Natural killer cell (primary cell): ENCODE measurements at regions not wholly inside any gene's neighbourhood (a gene's known extent, or its start where the extent isn't known, plus 50 kb on each side); places are given as distances from the start of the nearest gene placed in this dataset.

Experiments used
- ATAC-seq, 3 donors: fragments of 150-1000 bp in 2 of 3; fragments of 200-7000 bp in 1 of 3; cut with Tn5 transposase; 1 replicate in 1 of 3; 2 replicates in 2 of 3; pipeline ENCODE4 v1.10.0; 2021; ENCODE audit warnings: mild to moderate bottlenecking in 2 of 3, moderate library complexity in 2 of 3
- DNase-seq, 2 donors: peaks; one replicate each; pipeline versions ENCODE4 v3.0.0 to v3.0.0-alpha.2; 2013 to 2021; ENCODE audit warnings: mixed read lengths in 1 of 2
- H3K27ac ChIP-seq: one replicate; pipeline ENCODE4 v1.5.1; 2013; ENCODE audit warnings: mild to moderate bottlenecking, low read length
- H3K27me3 ChIP-seq: one replicate; pipeline ENCODE4 v1.6.1; 2013; ENCODE audit warnings: low read length; ENCODE audit not compliant: control insufficient read depth, insufficient read depth
- H3K36me3 ChIP-seq: one replicate; pipeline ENCODE4 v1.6.1; 2013; ENCODE audit warnings: low read length; ENCODE audit not compliant: control insufficient read depth, insufficient read depth
- H3K4me1 ChIP-seq: one replicate; pipeline ENCODE4 v1.6.1; 2013; ENCODE audit warnings: low read length; ENCODE audit not compliant: control insufficient read depth, insufficient read depth
- H3K4me3 ChIP-seq: one replicate; pipeline ENCODE4 v1.5.1; 2013; ENCODE audit warnings: low read length
- H3K9me3 ChIP-seq: one replicate; pipeline ENCODE4 v1.6.1; 2013; ENCODE audit warnings: low read length; ENCODE audit not compliant: control insufficient read depth, insufficient read depth
- H3K27ac Mint-ChIP-seq, 2 donors: one replicate each; pipeline ENCODE4 v1.8.0; 2022; ENCODE audit warnings: mild to moderate bottlenecking in 2 of 2, mixed read lengths in 2 of 2, moderate library complexity in 1 of 2
- H3K27me3 Mint-ChIP-seq, 2 donors: one replicate each; pipeline ENCODE4 v1.8.0; 2022; ENCODE audit warnings: low read depth in 2 of 2, mixed read lengths in 2 of 2
- H3K36me3 Mint-ChIP-seq: one replicate; pipeline ENCODE4 v1.8.0; 2022; ENCODE audit warnings: mixed read lengths
- H3K4me1 Mint-ChIP-seq, 2 donors: one replicate each; pipeline ENCODE4 v1.8.0; 2022; ENCODE audit warnings: mixed read lengths in 2 of 2
- H3K4me3 Mint-ChIP-seq: one replicate; pipeline ENCODE4 v1.8.0; 2022; ENCODE audit warnings: mild to moderate bottlenecking, moderate library complexity, mixed read lengths
- H3K9me3 Mint-ChIP-seq, 2 donors: one replicate each; pipeline ENCODE4 v1.8.0; 2022; ENCODE audit warnings: mixed read lengths in 2 of 2
- WGBS: methylation state at CpG from one replicate; pipeline ENCODE4 v1.1.7; 2013; ENCODE audit warnings: missing lambda C conversion rate; ENCODE audit not compliant: insufficient coverage; 5-methylcytosine and 5-hydroxymethylcytosine counted together
- intact Hi-C: fragments of 100-400 bp; cut with micrococcal nuclease; formaldehyde crosslinking; loops from one replicate; pipeline ENCODE4 v1.14.2; 2022
- TF ChIP-seq, protein P1 (sequence below): fragments of 200-600 bp; IDR thresholded peaks from one replicate; pipeline ENCODE4 v1.8.0; 2022; ENCODE audit warnings: antibody characterized with exemption

- Mint-ChIP-seq H3K9me3 (no peaks in the 10 kb centered on the region), H3K27me3 (peaks cover 29 to 32% of the 10 kb centered on the region in 2 donors), H3K27ac (no peak overlapping the region), H3K4me1 (peaks cover 0 to 11% of the 10 kb centered on the region in 2 donors), H3K4me3 (no peak overlapping the region), H3K36me3 (no peaks in the 10 kb centered on the region)
- 46% methylated on average over 15 of the region's 15 CpGs for WGBS
- intact Hi-C loops = no loop called here
- Histone ChIP-seq H3K4me1 (peaks cover 6% of the 10 kb centered on the region), H3K27me3 (no peaks in the 10 kb centered on the region), H3K9me3 (no peaks in the 10 kb centered on the region), H3K36me3 (no peaks in the 10 kb centered on the region), H3K27ac (no peak overlapping the region), H3K4me3 (no peak overlapping the region)
- DNase-seq (peak in 1 of 2 donors; percentile 27), ATAC-seq (peak; percentile 67 to 81 (median 72))
- TF ChIP-seq, protein P1, sequence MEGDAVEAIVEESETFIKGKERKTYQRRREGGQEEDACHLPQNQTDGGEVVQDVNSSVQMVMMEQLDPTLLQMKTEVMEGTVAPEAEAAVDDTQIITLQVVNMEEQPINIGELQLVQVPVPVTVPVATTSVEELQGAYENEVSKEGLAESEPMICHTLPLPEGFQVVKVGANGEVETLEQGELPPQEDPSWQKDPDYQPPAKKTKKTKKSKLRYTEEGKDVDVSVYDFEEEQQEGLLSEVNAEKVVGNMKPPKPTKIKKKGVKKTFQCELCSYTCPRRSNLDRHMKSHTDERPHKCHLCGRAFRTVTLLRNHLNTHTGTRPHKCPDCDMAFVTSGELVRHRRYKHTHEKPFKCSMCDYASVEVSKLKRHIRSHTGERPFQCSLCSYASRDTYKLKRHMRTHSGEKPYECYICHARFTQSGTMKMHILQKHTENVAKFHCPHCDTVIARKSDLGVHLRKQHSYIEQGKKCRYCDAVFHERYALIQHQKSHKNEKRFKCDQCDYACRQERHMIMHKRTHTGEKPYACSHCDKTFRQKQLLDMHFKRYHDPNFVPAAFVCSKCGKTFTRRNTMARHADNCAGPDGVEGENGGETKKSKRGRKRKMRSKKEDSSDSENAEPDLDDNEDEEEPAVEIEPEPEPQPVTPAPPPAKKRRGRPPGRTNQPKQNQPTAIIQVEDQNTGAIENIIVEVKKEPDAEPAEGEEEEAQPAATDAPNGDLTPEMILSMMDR = no peak
Measured at GRCh38 chr1:25140073-25140797, 92.1 kb downstream of the SYF2 start.

- H3K27ac ChIP-seq = no peak overlapping the region
- Mint-ChIP-seq H3K4me3 (no peak overlapping the region), H3K27me3 (peaks cover 29 to 40% of the 10 kb centered on the region in 2 donors), H3K27ac (no peak overlapping the region), H3K36me3 (no peaks in the 10 kb centered on the region), H3K9me3 (no peaks in the 10 kb centered on the region), H3K4me1 (peaks cover 0 to 11% of the 10 kb centered on the region in 2 donors)
- 100% methylated on average over 2 of the region's 2 CpGs for WGBS
- no peaks in the 10 kb centered on the region for H3K36me3 ChIP-seq
- H3K9me3 ChIP-seq = no peaks in the 10 kb centered on the region
- no peak for DNase-seq
- peaks cover 6% of the 10 kb centered on the region for H3K4me1 ChIP-seq
- no peak overlapping the region for H3K4me3 ChIP-seq
- H3K27me3 ChIP-seq = no peaks in the 10 kb centered on the region
- intact Hi-C loops = no loop called here
- TF ChIP-seq, protein P1 = no peak
- no peak for ATAC-seq
Measured at GRCh38 chr1:25137521-25138395, 94.5 kb downstream of the SYF2 start.

- intact Hi-C loops = no loop called here
- 50% methylated on average over 1 of the region's 1 CpG for WGBS
- no peak overlapping the region for H3K4me3 Mint-ChIP-seq
- peaks cover 29 to 40% of the 10 kb centered on the region in 2 donors for H3K27me3 Mint-ChIP-seq
- Histone ChIP-seq H3K4me1 (peaks cover 6% of the 10 kb centered on the region), H3K4me3 (no peak overlapping the region), H3K9me3 (no peaks in the 10 kb centered on the region), H3K27me3 (no peaks in the 10 kb centered on the region), H3K27ac (no peak overlapping the region), H3K36me3 (no peaks in the 10 kb centered on the region)
- TF ChIP-seq, protein P1 = no peak
- DNase-seq = no peak
- H3K27ac Mint-ChIP-seq = no peak overlapping the region
- ATAC-seq = no peak
- no peaks in the 10 kb centered on the region for H3K36me3 Mint-ChIP-seq
- H3K4me1 Mint-ChIP-seq = peaks cover 0 to 11% of the 10 kb centered on the region in 2 donors
- H3K9me3 Mint-ChIP-seq = no peaks in the 10 kb centered on the region
Measured at GRCh38 chr1:25137106-25137505, 95.2 kb downstream of the SYF2 start.
